Panc1 (cell line): ENCODE measurements at regions not wholly inside any gene's neighbourhood (a gene's known extent, or its start where the extent isn't known, plus 50 kb on each side); places are given as distances from the start of the nearest gene placed in this dataset.

Experiments
- ATAC-seq: fragments of 200-7000 bp; cut with Tn5 transposase; 2 replicates; pipeline ENCODE4 v1.9.1; 2020; ENCODE audit warnings: mild to moderate bottlenecking, moderate library complexity
- BruUV-seq: library from RNA; stranded (reverse); fragments of 400-500 nt; replicated peaks from 2 replicates; lab custom pipeline; 2021; lab: Mats Ljungman, UMichigan
- CTCF ChIA-PET: fragments of 300-600 bp; sonication (Branson Sonifier 250); formaldehyde crosslinking; loops from one replicate; lab custom pipeline; 2022; ENCODE audit warnings: antibody characterized with exemption; lab: Charles Lee
- POLR2A ChIA-PET: fragments of 300-600 bp; sonication (Branson Sonifier 250); formaldehyde crosslinking; loops from one replicate; lab custom pipeline; 2022; ENCODE audit warnings: antibody characterized with exemption; lab: Charles Lee
- DNase-seq: peaks from one replicate; pipeline ENCODE4 v3.0.0-alpha.2; 2010; ENCODE audit warnings: low read depth, low spot score
- H3K27ac ChIP-seq: 2 replicates; pipeline ENCODE4 v1.5.1; 2011; ENCODE audit warnings: mild to moderate bottlenecking, low read length, inconsistent platforms
- H3K27me3 ChIP-seq: fragments of 200-500 bp; sonication (Bioruptor generic); 2 replicates; pipeline ENCODE4 v1.6.0; 2014; ENCODE audit warnings: low read length, inconsistent platforms; ENCODE audit not compliant: control insufficient read depth, insufficient read depth
- H3K36me3 ChIP-seq: fragments of 200-500 bp; sonication (Bioruptor generic); 2 replicates; pipeline ENCODE4 v1.5.1; 2014; ENCODE audit warnings: inconsistent platforms, mild to moderate bottlenecking, low read length, moderate library complexity; ENCODE audit not compliant: control insufficient read depth, insufficient read depth
- H3K4me1 ChIP-seq: 2 replicates; pipeline ENCODE4 v1.5.1; 2011; ENCODE audit warnings: inconsistent platforms, mild to moderate bottlenecking, low read length, moderate library complexity; ENCODE audit not compliant: control insufficient read depth, insufficient read depth
- H3K4me3 ChIP-seq, 2 experiments: 2 replicates each; pipeline ENCODE4 v1.5.1; 2011 to 2012; ENCODE audit warnings: low read depth in 2 of 2, low read length in 2 of 2, mild to moderate bottlenecking in 2 of 2, inconsistent platforms in 1 of 2, moderate library complexity in 1 of 2
- H3K9me3 ChIP-seq: fragments of 200-500 bp; sonication (Bioruptor generic); 2 replicates; pipeline ENCODE4 v1.5.1; 2014; ENCODE audit warnings: low read depth, mild to moderate bottlenecking, inconsistent platforms, low read length, moderate library complexity; ENCODE audit not compliant: control insufficient read depth, insufficient read depth
- POLR2AphosphoS5 ChIP-seq: IDR thresholded peaks from 2 replicates; pipeline ENCODE4 v1.6.1; 2012; ENCODE audit warnings: mild to moderate bottlenecking, low read depth, low read length, moderate library complexity
- SIN3A ChIP-seq: IDR thresholded peaks from 2 replicates; pipeline ENCODE4 v1.6.1; 2012; ENCODE audit warnings: low read depth, mild to moderate bottlenecking, low read length, moderate library complexity, borderline replicate concordance; ENCODE audit not compliant: insufficient read depth
- TCF7L2 ChIP-seq: IDR thresholded peaks from 2 replicates; pipeline ENCODE4 v1.6.1; 2011; ENCODE audit warnings: mild to moderate bottlenecking, low read depth, low read length, inconsistent platforms
- in situ Hi-C: cut with HindIII; loops from 2 replicates; pipeline ENCODE4 v1.10.0; 2016; ENCODE audit warnings: low sequenced_read_pairs, low pct_unique_long_range_greater_than_20kb
- intact Hi-C: fragments of 100-400 bp; cut with micrococcal nuclease; formaldehyde crosslinking; loops from one replicate; pipeline ENCODE4 v1.10.0; 2022; ENCODE audit not compliant: unreplicated experiment
- TF ChIP-seq, protein P1 (sequence below), 2 experiments: IDR thresholded peaks; 2 replicates each; pipeline ENCODE4 v1.6.1; 2011 to 2012; ENCODE audit warnings: low read depth in 2 of 2, control low read depth in 1 of 2, low read length in 1 of 2, mild to moderate bottlenecking in 1 of 2, moderate library complexity in 1 of 2; ENCODE audit not compliant: insufficient read depth in 1 of 2
- TF ChIP-seq, protein P2 (sequence below): fragments of 450-650 bp; IDR thresholded peaks from 2 replicates; pipeline ENCODE4 v1.5.1; 2017; ENCODE audit warnings: mild to moderate bottlenecking

DNA sequence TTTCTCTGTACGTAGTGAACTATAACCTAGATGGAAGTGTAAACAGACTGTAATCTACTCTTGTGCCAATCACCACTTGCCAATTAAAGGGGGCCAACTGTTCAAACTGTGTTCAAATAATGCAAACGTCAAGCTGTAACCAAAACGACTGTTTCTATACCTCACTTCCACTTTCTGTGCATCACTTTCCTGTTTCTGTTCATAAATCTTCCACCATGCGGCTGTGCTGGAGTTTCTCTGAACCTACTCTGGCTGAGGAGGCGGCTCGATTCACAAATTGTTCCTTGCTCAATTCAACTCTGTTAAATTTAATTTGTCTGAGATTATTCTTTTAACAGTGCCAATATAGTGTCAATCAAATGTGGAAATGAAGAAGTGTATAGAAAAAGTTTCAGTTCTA lies 206.7 kb upstream of the TBC1D5 start:
- no peaks in the 10 kb centered on the region for H3K27me3 ChIP-seq
- H3K27ac ChIP-seq = no peak overlapping the region
- ChIA-PET CTCF (no interaction called here), POLR2A (no interaction called here)
- intact Hi-C loops = no loop called here
- no peak for ATAC-seq
- no peaks in the 10 kb centered on the region for H3K9me3 ChIP-seq
- no peak for DNase-seq
- no peaks in the 10 kb centered on the region for H3K36me3 ChIP-seq
- TF ChIP-seq TCF7L2 = no peak
- TF ChIP-seq SIN3A = no peak
- no peak for TF ChIP-seq POLR2AphosphoS5
- TF ChIP-seq, protein P1, sequence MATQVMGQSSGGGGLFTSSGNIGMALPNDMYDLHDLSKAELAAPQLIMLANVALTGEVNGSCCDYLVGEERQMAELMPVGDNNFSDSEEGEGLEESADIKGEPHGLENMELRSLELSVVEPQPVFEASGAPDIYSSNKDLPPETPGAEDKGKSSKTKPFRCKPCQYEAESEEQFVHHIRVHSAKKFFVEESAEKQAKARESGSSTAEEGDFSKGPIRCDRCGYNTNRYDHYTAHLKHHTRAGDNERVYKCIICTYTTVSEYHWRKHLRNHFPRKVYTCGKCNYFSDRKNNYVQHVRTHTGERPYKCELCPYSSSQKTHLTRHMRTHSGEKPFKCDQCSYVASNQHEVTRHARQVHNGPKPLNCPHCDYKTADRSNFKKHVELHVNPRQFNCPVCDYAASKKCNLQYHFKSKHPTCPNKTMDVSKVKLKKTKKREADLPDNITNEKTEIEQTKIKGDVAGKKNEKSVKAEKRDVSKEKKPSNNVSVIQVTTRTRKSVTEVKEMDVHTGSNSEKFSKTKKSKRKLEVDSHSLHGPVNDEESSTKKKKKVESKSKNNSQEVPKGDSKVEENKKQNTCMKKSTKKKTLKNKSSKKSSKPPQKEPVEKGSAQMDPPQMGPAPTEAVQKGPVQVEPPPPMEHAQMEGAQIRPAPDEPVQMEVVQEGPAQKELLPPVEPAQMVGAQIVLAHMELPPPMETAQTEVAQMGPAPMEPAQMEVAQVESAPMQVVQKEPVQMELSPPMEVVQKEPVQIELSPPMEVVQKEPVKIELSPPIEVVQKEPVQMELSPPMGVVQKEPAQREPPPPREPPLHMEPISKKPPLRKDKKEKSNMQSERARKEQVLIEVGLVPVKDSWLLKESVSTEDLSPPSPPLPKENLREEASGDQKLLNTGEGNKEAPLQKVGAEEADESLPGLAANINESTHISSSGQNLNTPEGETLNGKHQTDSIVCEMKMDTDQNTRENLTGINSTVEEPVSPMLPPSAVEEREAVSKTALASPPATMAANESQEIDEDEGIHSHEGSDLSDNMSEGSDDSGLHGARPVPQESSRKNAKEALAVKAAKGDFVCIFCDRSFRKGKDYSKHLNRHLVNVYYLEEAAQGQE (IDR thresholded peaks at IDR 0.05; ENCODE audit: insufficient read depth in 1 of 2, low read depth in 2 of 2, low read length in 1 of 2) = no peak
- TF ChIP-seq, protein P2, sequence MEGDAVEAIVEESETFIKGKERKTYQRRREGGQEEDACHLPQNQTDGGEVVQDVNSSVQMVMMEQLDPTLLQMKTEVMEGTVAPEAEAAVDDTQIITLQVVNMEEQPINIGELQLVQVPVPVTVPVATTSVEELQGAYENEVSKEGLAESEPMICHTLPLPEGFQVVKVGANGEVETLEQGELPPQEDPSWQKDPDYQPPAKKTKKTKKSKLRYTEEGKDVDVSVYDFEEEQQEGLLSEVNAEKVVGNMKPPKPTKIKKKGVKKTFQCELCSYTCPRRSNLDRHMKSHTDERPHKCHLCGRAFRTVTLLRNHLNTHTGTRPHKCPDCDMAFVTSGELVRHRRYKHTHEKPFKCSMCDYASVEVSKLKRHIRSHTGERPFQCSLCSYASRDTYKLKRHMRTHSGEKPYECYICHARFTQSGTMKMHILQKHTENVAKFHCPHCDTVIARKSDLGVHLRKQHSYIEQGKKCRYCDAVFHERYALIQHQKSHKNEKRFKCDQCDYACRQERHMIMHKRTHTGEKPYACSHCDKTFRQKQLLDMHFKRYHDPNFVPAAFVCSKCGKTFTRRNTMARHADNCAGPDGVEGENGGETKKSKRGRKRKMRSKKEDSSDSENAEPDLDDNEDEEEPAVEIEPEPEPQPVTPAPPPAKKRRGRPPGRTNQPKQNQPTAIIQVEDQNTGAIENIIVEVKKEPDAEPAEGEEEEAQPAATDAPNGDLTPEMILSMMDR = no peak
- no TSS peak for BruUV-seq
- H3K4me3 ChIP-seq = no peak overlapping the region
- in situ Hi-C loops = no loop called here
- H3K4me1 ChIP-seq = no peaks in the 10 kb centered on the region

- Histone ChIP-seq H3K4me1 (no peaks in the 10 kb centered on the region), H3K4me3 (no peak overlapping the region), H3K36me3 (no peaks in the 10 kb centered on the region; the same call in 1 of the 2 replicates), H3K27me3 (no peaks in the 10 kb centered on the region), H3K27ac (no peak overlapping the region), H3K9me3 (no peaks in the 10 kb centered on the region)
- intact Hi-C loops = no loop called here
- in situ Hi-C loops = no loop called here
- TF ChIP-seq POLR2AphosphoS5 = no peak
- ChIA-PET CTCF (no interaction called here), POLR2A (no interaction called here)
- no peak for DNase-seq
- BruUV-seq = no TSS peak
- ATAC-seq = no peak
Measured at GRCh38 chr3:17947833-17948232, 205.4 kb upstream of the TBC1D5 start.

GRCh38 chr3:17946619-17947018 lies 204.2 kb upstream of the TBC1D5 start:
- no TSS peak for BruUV-seq
- no peaks in the 10 kb centered on the region; the same call in 1 of the 2 replicates for H3K36me3 ChIP-seq
- H3K27me3 ChIP-seq = no peaks in the 10 kb centered on the region
- H3K27ac ChIP-seq = no peak overlapping the region
- no peak for DNase-seq
- in situ Hi-C loops (no loop called here), intact Hi-C loops (no loop called here)
- CTCF ChIA-PET = no interaction called here
- H3K9me3 ChIP-seq = no peaks in the 10 kb centered on the region
- H3K4me1 ChIP-seq = no peaks in the 10 kb centered on the region
- ATAC-seq = no peak
- H3K4me3 ChIP-seq = no peak overlapping the region
- TF ChIP-seq SIN3A (no peak), TCF7L2 (no peak), POLR2AphosphoS5 (no peak)
- TF ChIP-seq, protein P2 = no peak
- TF ChIP-seq, protein P1 (IDR thresholded peaks at IDR 0.05; ENCODE audit: insufficient read depth in 1 of 2, low read depth in 2 of 2, low read length in 1 of 2) = no peak
- POLR2A ChIA-PET = no interaction called here
